H4 (cell line): ENCODE measurements at regions not wholly inside any gene's neighbourhood (a gene's known extent, or its start where the extent isn't known, plus 50 kb on each side); places are given as distances from the start of the nearest gene placed in this dataset.

Experiments used
- DNase-seq: peaks from one replicate; pipeline ENCODE4 v3.0.0-alpha.2; 2015; ENCODE audit warnings: low spot score

GRCh38 chr6:21648475-21649050 lies 55.0 kb downstream of the SOX4 start:
- no peak for DNase-seq

- DNase-seq: no peak
Observed at GRCh38 chr6:21653323-21653722, 59.8 kb downstream of the SOX4 start.

DNA sequence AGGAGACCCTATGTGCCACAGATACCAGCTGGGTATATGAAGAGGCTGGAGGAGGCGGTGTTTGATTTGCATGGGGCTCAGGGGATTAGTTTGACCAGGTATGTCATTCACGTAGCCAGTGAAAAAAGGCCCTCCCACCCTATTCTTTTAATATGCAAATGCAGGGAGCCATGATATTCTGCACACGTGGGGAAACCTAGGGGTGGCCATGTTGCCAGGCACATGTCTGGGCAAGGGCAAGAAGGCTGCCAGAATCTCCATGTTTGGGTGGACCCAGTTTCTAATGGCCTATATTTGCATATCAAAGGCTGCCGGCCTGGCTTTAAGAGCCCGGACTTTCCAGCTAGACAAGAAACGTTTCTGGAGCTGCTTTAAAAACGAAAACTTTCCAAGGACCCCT lies 60.4 kb downstream of the SOX4 start:
- no peak for DNase-seq

GRCh38 chr6:21654361-21654760 lies 60.8 kb downstream of the SOX4 start:
- DNase-seq: no peak

DNA sequence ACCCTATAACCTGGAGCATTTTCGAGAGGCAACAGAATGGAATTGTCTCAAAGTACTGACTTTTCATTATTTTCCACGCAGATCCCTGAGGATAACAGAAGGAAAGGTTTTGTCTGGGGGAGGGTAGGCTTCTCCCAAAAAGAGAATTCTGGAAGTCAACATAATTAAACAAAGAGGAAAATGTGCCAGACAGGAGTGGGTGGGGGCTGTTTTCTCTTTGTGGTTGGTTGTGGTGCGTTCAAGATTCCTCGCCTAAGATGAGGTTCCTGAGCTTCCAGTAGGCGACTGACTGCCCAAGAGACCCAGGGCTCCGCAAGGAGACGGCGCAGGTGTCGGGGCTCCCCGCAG lies 70.4 kb downstream of the SOX4 start:
- no peak for DNase-seq

- DNase-seq: no peak
Observed at GRCh38 chr6:21664314-21665109, 71.0 kb downstream of the SOX4 start.

GRCh38 chr6:21665110-21665391 lies 71.5 kb downstream of the SOX4 start:
- no peak for DNase-seq

- DNase-seq: no peak
Observed at GRCh38 chr6:21665392-21666200, 72.0 kb downstream of the SOX4 start.

DNA sequence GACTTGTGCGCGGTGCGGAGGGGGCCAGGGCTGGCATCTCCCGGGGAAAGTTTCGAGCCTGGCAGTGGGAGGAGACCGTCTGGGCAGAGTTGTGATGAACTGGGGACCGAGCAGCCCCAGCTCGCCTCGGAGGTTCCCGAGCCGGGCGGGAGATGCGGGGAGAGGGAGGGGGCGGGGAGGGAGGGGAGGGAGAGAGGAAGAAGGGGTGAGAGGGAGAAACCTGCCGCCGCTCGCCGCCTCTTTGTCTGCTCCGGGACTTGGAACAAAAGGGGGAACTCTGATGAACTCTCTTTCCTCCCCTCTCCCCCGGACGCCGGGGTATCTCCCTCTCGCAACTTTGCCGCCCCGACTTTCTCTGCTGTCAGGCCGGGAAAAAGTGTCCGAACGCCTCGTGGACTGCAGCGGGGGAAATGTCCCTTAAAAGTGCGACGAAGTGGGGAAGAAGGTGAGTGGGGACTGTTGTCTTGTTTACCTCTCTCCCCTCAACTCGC lies 72.7 kb downstream of the SOX4 start:
- DNase-seq: no peak

- DNase-seq: no peak
Observed at GRCh38 chr6:21666853-21667681, 73.5 kb downstream of the SOX4 start.

DNA sequence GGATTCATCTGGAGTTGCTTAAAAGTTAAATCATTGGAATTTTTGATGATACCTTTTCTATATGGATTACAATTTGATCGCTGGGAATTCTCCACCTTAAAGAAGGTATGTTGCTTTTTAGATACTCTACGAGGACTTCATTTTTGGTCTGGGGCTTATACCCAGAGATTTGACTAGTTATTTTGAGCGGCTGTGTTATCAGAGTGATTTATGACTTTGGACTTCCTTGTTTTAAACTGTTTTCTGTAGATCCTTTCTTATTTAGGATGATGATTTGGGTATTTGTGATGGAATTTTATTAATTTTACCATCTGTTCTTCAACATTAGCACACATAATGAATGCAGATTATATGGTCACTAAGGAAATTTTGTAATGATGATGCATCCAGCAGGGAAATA lies 75.2 kb downstream of the SOX4 start:
- no peak for DNase-seq

DNA sequence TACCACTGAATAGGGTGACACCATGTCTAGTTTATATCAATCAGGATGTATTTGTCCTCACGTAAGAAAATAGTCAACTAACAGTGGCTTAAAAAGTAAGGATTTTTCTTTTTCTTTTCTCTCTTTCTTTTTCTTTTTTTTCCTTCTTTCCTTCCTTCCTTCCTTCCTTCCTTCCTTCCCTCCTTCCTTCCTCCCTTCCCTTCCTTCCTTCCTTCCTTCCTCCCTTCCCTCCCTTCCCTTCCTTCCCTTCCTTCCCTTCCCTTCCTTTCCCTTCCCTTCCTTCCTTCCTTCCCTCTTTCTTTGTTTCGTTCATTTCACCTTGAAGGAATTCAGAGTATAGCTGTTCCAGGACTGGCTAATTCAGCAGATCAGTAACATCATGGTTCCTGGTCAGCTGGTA lies 83.2 kb downstream of the SOX4 start:
- no peak for DNase-seq

DNA sequence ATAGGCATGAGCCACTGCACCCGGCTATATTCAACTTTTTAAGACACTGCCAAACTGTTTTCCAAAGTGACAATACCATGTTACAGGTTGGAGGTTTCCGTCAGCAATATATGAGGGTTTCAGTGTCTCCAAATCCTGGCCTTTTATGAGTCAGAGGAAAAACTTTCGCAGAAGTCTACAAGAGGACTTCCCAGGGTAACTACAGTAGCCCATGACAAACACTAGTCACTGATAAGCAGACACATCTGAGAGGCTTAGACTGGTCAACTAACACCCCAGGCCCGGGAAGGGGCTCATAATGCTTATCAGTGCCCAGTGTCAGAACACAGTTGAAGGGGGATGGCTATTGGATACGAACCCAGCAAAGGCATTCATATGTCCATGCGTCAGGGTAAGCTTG lies 85.4 kb downstream of the SOX4 start:
- peak; percentile 41 for DNase-seq

- peak; percentile 69 for DNase-seq
Observed at GRCh38 chr6:21679761-21680265, 86.3 kb downstream of the SOX4 start.

DNA sequence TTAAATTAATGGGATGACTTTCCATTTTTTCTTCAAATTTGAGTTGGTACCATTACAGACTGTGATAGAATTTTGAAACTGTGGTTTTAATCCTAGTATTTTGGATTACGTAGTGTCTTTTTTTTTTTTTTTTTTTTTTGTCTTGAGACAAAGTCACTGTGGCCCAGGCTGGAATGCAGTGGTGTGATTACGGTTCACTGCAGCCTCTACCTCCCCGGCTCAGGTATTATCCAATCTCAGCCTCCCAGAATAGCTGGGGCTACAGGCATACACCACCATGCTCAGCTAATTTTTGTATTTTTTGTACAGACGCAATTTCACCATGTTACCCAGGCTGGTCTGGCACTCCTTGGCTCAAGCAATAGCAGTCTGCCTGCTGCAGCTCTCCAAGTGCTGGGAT lies 87.1 kb downstream of the SOX4 start:
- DNase-seq: no peak

- DNase-seq: no peak
Observed at GRCh38 chr6:21690489-21690888, 96.9 kb downstream of the SOX4 start.

DNA sequence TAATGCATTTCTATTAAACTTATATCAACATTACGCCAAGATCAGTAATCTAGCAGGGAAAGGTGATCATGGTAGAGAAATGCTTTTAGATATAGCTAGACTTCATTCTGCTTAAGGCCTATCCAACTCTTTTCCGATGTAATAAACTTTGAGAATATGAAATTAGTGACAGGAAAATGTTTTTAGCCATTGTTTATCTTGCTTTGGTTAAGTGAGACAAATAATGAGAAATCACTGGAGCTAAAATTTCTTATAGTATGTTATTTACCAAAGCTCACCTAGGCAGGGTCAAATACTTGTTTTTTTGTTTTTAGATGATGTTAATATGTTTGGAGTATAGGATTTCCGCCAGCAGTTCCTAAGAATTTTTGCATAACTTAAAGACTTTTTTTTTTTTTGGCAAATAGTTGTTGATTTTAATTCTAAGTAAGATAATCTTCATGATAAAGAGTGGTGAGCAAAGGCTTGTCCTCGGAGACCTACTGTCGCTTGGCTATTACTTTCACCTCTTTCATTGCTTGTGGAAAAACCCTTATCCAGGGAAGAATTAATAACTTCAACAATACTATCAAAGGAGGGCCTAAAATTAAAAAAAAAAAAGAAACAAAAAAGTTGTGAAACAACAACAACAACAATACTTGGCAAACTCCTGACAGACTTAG lies 98.3 kb downstream of the SOX4 start:
- no peak for DNase-seq

- no peak for DNase-seq
Observed at GRCh38 chr6:21692721-21693120, 99.2 kb downstream of the SOX4 start.

GRCh38 chr6:21694168-21694567 lies 100.6 kb downstream of the SOX4 start:
- no peak for DNase-seq

DNA sequence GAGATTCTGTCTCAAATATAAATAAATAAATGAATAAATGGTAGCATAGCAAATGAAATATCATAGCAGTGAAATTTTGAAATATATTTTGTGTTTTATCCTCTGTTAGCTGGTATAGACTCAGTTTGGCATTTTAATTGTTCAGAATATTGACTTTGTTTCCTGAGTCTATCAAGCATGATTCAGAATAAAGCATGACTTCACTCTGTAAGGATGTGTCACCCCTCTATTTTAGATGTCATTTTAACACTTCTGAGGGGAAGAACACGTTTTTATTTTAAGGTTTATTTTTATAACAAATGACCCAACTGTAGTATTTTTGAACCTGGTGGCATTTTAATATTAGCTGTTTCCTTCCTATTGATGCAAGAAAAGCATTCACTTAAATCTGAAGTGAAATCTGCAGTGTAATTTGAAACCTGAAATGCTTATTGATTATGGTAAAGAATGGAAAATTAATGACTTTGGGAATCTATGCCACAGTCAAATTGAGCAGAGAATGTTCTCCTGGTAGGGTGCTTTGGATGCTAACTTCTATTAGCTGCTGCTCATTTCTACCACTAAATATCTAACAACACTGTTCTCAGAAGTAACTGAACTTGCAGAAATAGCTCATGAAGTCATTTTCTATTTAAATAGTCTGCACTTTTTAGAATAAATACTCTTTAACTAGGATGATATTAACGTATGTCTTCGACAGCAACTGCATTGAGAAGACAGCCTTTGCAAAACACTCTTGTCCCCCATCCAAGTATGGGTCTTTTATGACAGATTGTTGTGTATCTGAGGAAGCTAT lies 114.2 kb downstream of the SOX4 start:
- no peak for DNase-seq

- no peak for DNase-seq
Observed at GRCh38 chr6:21708320-21708580, 114.7 kb downstream of the SOX4 start.
